ENCODE measurements at regions not wholly inside any gene's neighbourhood (a gene's known extent, or its start where the extent isn't known, plus 50 kb on each side); places are given as distances from the start of the nearest gene placed in this dataset.

DNA sequence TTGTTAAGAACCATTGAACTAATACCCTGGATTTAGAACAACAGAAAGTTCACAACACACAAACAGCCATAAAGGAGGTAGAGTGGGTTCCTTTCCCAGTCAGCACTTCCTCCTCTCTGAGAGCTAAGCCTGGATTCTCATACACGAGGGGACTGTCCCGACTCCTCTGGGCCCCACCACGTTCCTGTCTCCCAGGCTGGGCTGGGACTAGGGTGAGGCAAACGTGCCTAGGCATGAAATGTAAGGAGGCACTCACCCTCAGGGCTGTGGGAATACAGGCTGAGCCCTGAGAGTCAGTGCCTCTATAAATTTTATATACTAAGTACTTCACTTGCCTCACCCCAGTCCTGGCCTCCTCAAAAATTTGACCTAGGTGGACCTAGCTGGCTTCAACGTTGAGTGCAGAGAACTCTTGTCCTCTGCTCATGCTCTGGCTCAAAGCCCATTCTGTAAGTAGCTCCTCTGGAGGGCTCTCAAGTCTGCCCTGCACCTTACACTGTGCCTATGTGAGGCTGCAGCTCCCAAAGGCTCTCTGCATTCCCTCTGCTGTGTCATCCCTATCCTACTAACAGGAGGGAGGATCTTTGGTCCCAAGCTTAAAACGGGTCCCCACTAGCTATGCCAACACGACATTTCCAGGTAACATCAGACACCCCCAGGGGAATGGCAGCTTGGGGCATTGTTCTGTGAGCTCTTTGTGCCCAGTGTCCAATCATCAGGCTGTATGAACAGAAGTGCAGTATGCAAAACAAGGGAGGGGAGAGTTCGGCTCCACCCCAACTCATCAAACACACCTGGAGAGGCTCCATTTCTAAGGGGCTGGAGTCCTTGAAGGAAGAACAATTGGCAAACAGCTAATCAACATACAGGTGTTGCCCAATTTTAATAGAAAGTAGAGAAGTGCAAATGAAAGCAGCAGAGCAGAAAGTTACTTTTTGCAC lies 233.2 kb downstream of the RPLP1 start:
- Histone ChIP-seq H3K4me3 (ENCODE audit: low read length) (no peak overlapping the region), H3K4me1 (ENCODE audit: low read length) (0 out of 2 replicates have a peak, but pooled peaks cover 5% of the 10 kb centered on the region), H3K4me2 (ENCODE audit: low read depth, low read length) (no peak overlapping the region), H3K27me3 (replicated peaks; ENCODE audit: insufficient read depth, low read length) (no peaks in the 10 kb centered on the region), H3K27ac (ENCODE audit: low read length) (no peak overlapping the region), H3K79me2 (ENCODE audit: low read length) (no peaks in the 10 kb centered on the region), H2AFZ (ENCODE audit: low read length) (no peak overlapping the region), H3K9me2 (replicated peaks; ENCODE audit: insufficient read depth, low read length) (no peaks in the 10 kb centered on the region), H4K20me1 (ENCODE audit: insufficient read depth, low read length) (no peaks in the 10 kb centered on the region), H3K9me3 (replicated peaks; ENCODE audit: insufficient read depth, low read length) (no peaks in the 10 kb centered on the region), H3F3A (ENCODE audit: insufficient read depth, low read length) (no peaks in the 10 kb centered on the region), H3K9ac (ENCODE audit: low read length) (no peak overlapping the region), H3K36me3 (replicated peaks; ENCODE audit: insufficient read depth, low read length) (no peaks in the 10 kb centered on the region)
- no peak for DNase-seq
- TF ChIP-seq EZH2 (optimal IDR thresholded peaks at IDR 0.05; ENCODE audit: low read depth, low read length) (no peak), EZH2phosphoT487 (IDR thresholded peaks at IDR 0.05; ENCODE audit: low read length) (no peak)
- TF ChIP-seq, protein P1, sequence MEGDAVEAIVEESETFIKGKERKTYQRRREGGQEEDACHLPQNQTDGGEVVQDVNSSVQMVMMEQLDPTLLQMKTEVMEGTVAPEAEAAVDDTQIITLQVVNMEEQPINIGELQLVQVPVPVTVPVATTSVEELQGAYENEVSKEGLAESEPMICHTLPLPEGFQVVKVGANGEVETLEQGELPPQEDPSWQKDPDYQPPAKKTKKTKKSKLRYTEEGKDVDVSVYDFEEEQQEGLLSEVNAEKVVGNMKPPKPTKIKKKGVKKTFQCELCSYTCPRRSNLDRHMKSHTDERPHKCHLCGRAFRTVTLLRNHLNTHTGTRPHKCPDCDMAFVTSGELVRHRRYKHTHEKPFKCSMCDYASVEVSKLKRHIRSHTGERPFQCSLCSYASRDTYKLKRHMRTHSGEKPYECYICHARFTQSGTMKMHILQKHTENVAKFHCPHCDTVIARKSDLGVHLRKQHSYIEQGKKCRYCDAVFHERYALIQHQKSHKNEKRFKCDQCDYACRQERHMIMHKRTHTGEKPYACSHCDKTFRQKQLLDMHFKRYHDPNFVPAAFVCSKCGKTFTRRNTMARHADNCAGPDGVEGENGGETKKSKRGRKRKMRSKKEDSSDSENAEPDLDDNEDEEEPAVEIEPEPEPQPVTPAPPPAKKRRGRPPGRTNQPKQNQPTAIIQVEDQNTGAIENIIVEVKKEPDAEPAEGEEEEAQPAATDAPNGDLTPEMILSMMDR (IDR thresholded peaks at IDR 0.05; ENCODE audit: low read length): no peak

DNA sequence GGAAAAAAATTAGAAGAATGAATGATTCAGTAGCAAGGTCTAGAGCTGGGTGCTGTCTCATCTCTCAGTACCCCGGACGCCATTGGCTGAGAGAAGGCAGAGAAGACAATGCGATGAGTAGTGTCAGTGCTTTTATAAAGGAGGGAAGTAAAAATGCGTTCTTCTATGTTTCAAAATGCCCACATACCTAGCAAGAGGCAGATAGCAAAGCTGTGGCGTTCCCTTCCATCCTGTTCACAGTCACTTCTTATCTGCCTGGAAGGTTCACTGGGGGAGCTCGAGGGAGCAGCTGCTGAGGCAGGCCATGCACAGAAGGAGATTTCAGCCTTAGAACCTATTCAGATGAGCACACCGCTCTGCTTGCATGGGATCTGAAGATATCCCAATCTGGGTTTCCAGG lies 234.0 kb downstream of the RPLP1 start:
- Histone ChIP-seq H3K4me3 (ENCODE audit: low read length) (no peak overlapping the region), H2AFZ (ENCODE audit: low read length) (no peak overlapping the region), H3K9ac (ENCODE audit: low read length) (no peak overlapping the region), H3K27me3 (replicated peaks; ENCODE audit: insufficient read depth, low read length) (no peaks in the 10 kb centered on the region), H3K4me2 (ENCODE audit: low read depth, low read length) (no peak overlapping the region), H3K36me3 (replicated peaks; ENCODE audit: insufficient read depth, low read length) (no peaks in the 10 kb centered on the region), H3K9me3 (replicated peaks; ENCODE audit: insufficient read depth, low read length) (no peaks in the 10 kb centered on the region), H3K9me2 (replicated peaks; ENCODE audit: insufficient read depth, low read length) (no peaks in the 10 kb centered on the region), H3K79me2 (ENCODE audit: low read length) (no peaks in the 10 kb centered on the region), H3K27ac (ENCODE audit: low read length) (no peak overlapping the region), H3K4me1 (ENCODE audit: low read length) (0 out of 2 replicates have a peak, but pooled peaks cover 5% of the 10 kb centered on the region), H4K20me1 (ENCODE audit: insufficient read depth, low read length) (no peaks in the 10 kb centered on the region), H3F3A (ENCODE audit: insufficient read depth, low read length) (no peaks in the 10 kb centered on the region)
- no peak for DNase-seq
- TF ChIP-seq EZH2phosphoT487 (IDR thresholded peaks at IDR 0.05; ENCODE audit: low read length) (no peak), EZH2 (optimal IDR thresholded peaks at IDR 0.05; ENCODE audit: low read depth, low read length) (no peak)
- TF ChIP-seq, protein P1 (IDR thresholded peaks at IDR 0.05; ENCODE audit: low read length): no peak

DNA sequence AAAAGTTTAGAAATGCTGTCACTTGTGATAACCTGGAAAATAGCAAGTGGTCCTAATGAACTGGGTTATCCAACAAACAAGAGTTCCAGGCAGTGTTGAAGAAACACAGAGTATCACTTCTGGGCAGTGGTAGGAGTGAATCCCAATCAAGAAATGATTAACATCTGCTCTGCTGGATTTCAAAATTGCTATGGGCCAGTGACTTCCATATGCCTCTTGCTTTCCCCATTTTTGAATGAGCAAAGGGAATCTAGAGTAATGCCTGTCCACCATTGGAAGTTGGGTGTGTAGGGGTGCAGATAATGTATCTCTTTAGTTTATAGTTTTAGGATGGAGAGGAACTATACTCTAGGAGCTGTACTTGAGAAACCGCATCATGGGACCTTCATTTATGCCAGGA lies 236.5 kb downstream of the RPLP1 start:
- no peak overlapping the region for H3K27ac ChIP-seq (ENCODE audit: low read length)
- no peak overlapping the region for H2AFZ ChIP-seq (ENCODE audit: low read length)
- no peaks in the 10 kb centered on the region for H3K9me2 ChIP-seq (replicated peaks; ENCODE audit: insufficient read depth, low read length)
- H3K9me3 ChIP-seq (replicated peaks; ENCODE audit: insufficient read depth, low read length): no peaks in the 10 kb centered on the region
- no peak overlapping the region for H3K9ac ChIP-seq (ENCODE audit: low read length)
- no peak overlapping the region for H3K4me2 ChIP-seq (ENCODE audit: low read depth, low read length)
- no peaks in the 10 kb centered on the region for H3K36me3 ChIP-seq (replicated peaks; ENCODE audit: insufficient read depth, low read length)
- H4K20me1 ChIP-seq (ENCODE audit: insufficient read depth, low read length): no peaks in the 10 kb centered on the region
- no peaks in the 10 kb centered on the region for H3F3A ChIP-seq (ENCODE audit: insufficient read depth, low read length)
- H3K27me3 ChIP-seq (replicated peaks; ENCODE audit: insufficient read depth, low read length): no peaks in the 10 kb centered on the region
- no peaks in the 10 kb centered on the region for H3K4me1 ChIP-seq (ENCODE audit: low read length)
- no peak for DNase-seq
- no peak for TF ChIP-seq EZH2 (optimal IDR thresholded peaks at IDR 0.05; ENCODE audit: low read depth, low read length)
- TF ChIP-seq, protein P1 (IDR thresholded peaks at IDR 0.05; ENCODE audit: low read length): no peak
- TF ChIP-seq EZH2phosphoT487 (IDR thresholded peaks at IDR 0.05; ENCODE audit: low read length): no peak
- no peaks in the 10 kb centered on the region for H3K79me2 ChIP-seq (ENCODE audit: low read length)
- H3K4me3 ChIP-seq (ENCODE audit: low read length): no peak overlapping the region

All from MM.1S (cell line).